HFFc6 (cell line): ENCODE measurements at regions not wholly inside any gene's neighbourhood (a gene's known extent, or its start where the extent isn't known, plus 50 kb on each side); places are given as distances from the start of the nearest gene placed in this dataset.

Source experiments
- DNase-seq: peaks from one replicate; pipeline ENCODE4 v3.0.0-alpha.2; 2018
- H3K27ac Mint-ChIP-seq: 2 replicates; pipeline ENCODE4 v1.8.0; 2020; ENCODE audit warnings: mild to moderate bottlenecking, mixed read lengths
- H3K27me3 Mint-ChIP-seq: 2 replicates; pipeline ENCODE4 v1.8.0; 2021; ENCODE audit warnings: mild to moderate bottlenecking, moderate library complexity, mixed read lengths; ENCODE audit not compliant: insufficient read depth
- H3K36me3 Mint-ChIP-seq: 2 replicates; pipeline ENCODE4 v1.8.0; 2021; ENCODE audit warnings: low read depth, mixed read lengths
- H3K4me1 Mint-ChIP-seq: 2 replicates; pipeline ENCODE4 v1.8.0; 2020; ENCODE audit warnings: low read depth, mixed read lengths
- H3K4me3 Mint-ChIP-seq: 2 replicates; pipeline ENCODE4 v1.8.0; 2020; ENCODE audit warnings: mild to moderate bottlenecking, moderate library complexity, mixed read lengths
- H3K9me3 Mint-ChIP-seq: 2 replicates; pipeline ENCODE4 v1.8.0; 2020; ENCODE audit warnings: mild to moderate bottlenecking, mixed read lengths
- CTCF ChIP-seq: fragments of 200-600 bp; sonication (generic); IDR thresholded peaks from 2 replicates; pipeline ENCODE4 v1.5.0; 2021; ENCODE audit warnings: antibody characterized with exemption, mild to moderate bottlenecking

DNA sequence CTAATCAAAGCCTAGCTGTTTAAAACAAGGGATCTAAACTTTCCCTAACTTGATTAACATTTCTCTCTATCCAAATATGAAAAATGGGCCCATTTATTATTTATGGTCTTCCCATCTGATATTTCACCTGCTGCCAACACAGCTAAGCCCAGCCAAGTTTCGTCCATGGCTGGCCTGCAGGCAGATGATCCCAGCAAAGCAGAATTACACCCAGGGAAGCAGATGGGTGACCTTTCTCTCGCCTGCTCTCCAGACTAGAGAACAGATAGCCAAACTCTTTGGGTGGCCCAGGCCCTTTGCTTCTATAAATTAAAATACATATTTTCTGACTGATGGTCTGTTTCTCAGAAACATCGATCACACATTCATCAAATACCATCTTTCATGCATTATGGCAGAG is 1038.8 kb downstream of the AGBL1 start:
- H3K36me3 Mint-ChIP-seq: peaks cover 4% of the 10 kb centered on the region; the same call in 1 of the 2 replicates
- H3K9me3 Mint-ChIP-seq: peaks cover 4% of the 10 kb centered on the region; the same call in 1 of the 2 replicates
- peaks cover 1% of the 10 kb centered on the region; the same call in 1 of the 2 replicates for H3K27me3 Mint-ChIP-seq
- no peak overlapping the region for H3K27ac Mint-ChIP-seq
- no peaks in the 10 kb centered on the region for H3K4me1 Mint-ChIP-seq
- no peak for DNase-seq
- TF ChIP-seq CTCF: no peak
- no peak overlapping the region for H3K4me3 Mint-ChIP-seq

- DNase-seq: no peak
- Mint-ChIP-seq H3K27ac (no peak overlapping the region), H3K36me3 (peaks cover 4% of the 10 kb centered on the region; the same call in 1 of the 2 replicates), H3K4me1 (no peaks in the 10 kb centered on the region), H3K9me3 (peaks cover 4% of the 10 kb centered on the region; the same call in 1 of the 2 replicates), H3K27me3 (no peaks in the 10 kb centered on the region), H3K4me3 (no peak overlapping the region)
- TF ChIP-seq CTCF: no peak
These were observed 1036.1 kb downstream of the AGBL1 start for GRCh38 chr15:87115795-87116194.

DNA sequence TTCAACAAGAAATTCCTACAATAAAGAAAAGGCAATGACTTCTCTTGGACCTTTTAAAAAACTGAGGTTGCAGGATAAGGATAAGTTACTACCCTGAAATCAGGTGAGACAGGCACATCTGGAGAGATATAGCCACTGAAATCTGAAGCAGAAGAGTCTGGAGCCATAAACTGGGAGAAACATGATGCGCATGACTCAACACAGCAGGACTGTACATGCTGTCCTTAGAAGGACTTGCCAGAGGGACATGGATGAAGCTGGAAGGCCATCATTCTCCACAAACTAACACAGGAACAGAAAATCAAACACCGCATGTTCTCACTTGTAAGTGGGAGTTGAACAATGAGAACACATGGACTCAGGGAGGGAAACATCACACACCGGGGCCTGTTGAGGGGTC is 1020.2 kb downstream of the AGBL1 start:
- DNase-seq: no peak
- Mint-ChIP-seq H3K27ac (no peak overlapping the region), H3K36me3 (no peaks in the 10 kb centered on the region), H3K4me3 (no peak overlapping the region), H3K27me3 (peaks cover 3% of the 10 kb centered on the region; the same call in 1 of the 2 replicates), H3K9me3 (peaks cover 11% of the 10 kb centered on the region), H3K4me1 (no peaks in the 10 kb centered on the region)
- no peak for TF ChIP-seq CTCF

- Mint-ChIP-seq H3K4me1 (no peaks in the 10 kb centered on the region), H3K4me3 (no peak overlapping the region), H3K36me3 (no peaks in the 10 kb centered on the region), H3K27me3 (no peaks in the 10 kb centered on the region), H3K27ac (no peak overlapping the region), H3K9me3 (peaks cover 4% of the 10 kb centered on the region; the same call in 1 of the 2 replicates)
- no peak for TF ChIP-seq CTCF
- no peak for DNase-seq
These were observed 1009.9 kb downstream of the AGBL1 start for GRCh38 chr15:87089551-87089950.

GRCh38 chr15:87083201-87083600 is 1003.5 kb downstream of the AGBL1 start:
- H3K27me3 Mint-ChIP-seq: no peaks in the 10 kb centered on the region
- H3K36me3 Mint-ChIP-seq: no peaks in the 10 kb centered on the region
- TF ChIP-seq CTCF: no peak
- no peak for DNase-seq
- H3K27ac Mint-ChIP-seq: no peak overlapping the region
- no peaks in the 10 kb centered on the region for H3K4me1 Mint-ChIP-seq
- peaks cover 11% of the 10 kb centered on the region; the same call in 1 of the 2 replicates for H3K9me3 Mint-ChIP-seq
- no peak overlapping the region for H3K4me3 Mint-ChIP-seq

DNA sequence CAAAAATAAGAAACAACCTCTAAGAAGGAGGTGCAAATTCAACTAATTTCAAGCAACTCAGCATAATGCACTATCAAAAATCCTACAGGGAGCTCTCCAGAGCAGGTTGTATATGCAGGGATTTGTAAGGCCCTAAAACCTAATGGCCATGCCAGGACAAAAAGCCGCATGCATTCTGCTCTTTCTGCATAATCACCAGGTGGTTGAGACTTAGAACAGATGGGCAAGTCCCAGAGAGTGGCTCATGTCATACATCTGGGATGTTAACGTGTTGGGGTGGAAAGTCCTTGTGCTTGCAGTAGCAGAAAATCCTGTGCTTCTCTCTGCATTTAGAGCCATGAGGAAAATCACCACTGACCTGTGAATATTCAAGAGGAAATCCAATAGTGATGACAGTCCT is 1002.9 kb downstream of the AGBL1 start:
- no peaks in the 10 kb centered on the region for H3K36me3 Mint-ChIP-seq
- no peak overlapping the region for H3K27ac Mint-ChIP-seq
- no peak for DNase-seq
- H3K4me3 Mint-ChIP-seq: no peak overlapping the region
- no peaks in the 10 kb centered on the region for H3K27me3 Mint-ChIP-seq
- no peak for TF ChIP-seq CTCF
- H3K4me1 Mint-ChIP-seq: no peaks in the 10 kb centered on the region
- peaks cover 7% of the 10 kb centered on the region; the same call in 1 of the 2 replicates for H3K9me3 Mint-ChIP-seq
